Fibroblast of lung (primary cell): ENCODE measurements at regions not wholly inside any gene's neighbourhood (a gene's known extent, or its start where the extent isn't known, plus 50 kb on each side); places are given as distances from the start of the nearest gene placed in this dataset.
A peak's percentile ranks its signal among the peaks of the same experiment; 100 is the strongest.

Source experiments
- DNase-seq, 2 donors: peaks; one replicate each; pipeline versions ENCODE4 v3.0.0 to v3.0.0-alpha.2; 2010; ENCODE audit warnings: low read depth in 2 of 2
- H2AFZ ChIP-seq: 2 replicates; pipeline ENCODE4 v1.5.1; 2012; ENCODE audit warnings: low read length, control low read depth, inconsistent platforms
- H3K27ac ChIP-seq: 2 replicates; pipeline ENCODE4 v1.5.1; 2011; ENCODE audit warnings: low read length, control low read depth; ENCODE audit not compliant: insufficient read depth
- H3K27me3 ChIP-seq: 2 replicates; pipeline ENCODE4 v1.5.1; 2011; ENCODE audit warnings: mild to moderate bottlenecking, low read length; ENCODE audit not compliant: control insufficient read depth, insufficient read depth
- H3K36me3 ChIP-seq: 2 replicates; pipeline ENCODE4 v1.5.1; 2011; ENCODE audit warnings: low read length; ENCODE audit not compliant: control insufficient read depth, insufficient read depth
- H3K4me1 ChIP-seq: 2 replicates; pipeline ENCODE4 v1.5.1; 2011; ENCODE audit warnings: low read length; ENCODE audit not compliant: control insufficient read depth, insufficient read depth; ENCODE audit errors: extremely low read depth
- H3K4me2 ChIP-seq: 2 replicates; pipeline ENCODE4 v1.5.1; 2011; ENCODE audit warnings: low read length, control low read depth; ENCODE audit not compliant: insufficient read depth; ENCODE audit errors: extremely low read depth
- H3K4me3 ChIP-seq, 4 experiments: fragments of 200-600 bp in 1 of 4; sonication (generic) in 1 of 4; replicated peaks in 1 of 4; 2 replicates each; pipeline ENCODE4 v1.5.1; 2011 to 2016; ENCODE audit warnings: low read length in 4 of 4, low read depth in 3 of 4, mild to moderate bottlenecking in 3 of 4, control low read depth in 2 of 4, inconsistent platforms in 1 of 4, mixed read lengths in 1 of 4; ENCODE audit not compliant: insufficient read depth in 1 of 4; ENCODE audit errors: control extremely low read depth in 1 of 4
- H3K79me2 ChIP-seq: 2 replicates; pipeline ENCODE4 v1.5.1; 2012; ENCODE audit warnings: mild to moderate bottlenecking, low read length, inconsistent platforms; ENCODE audit not compliant: control insufficient read depth, insufficient read depth
- H3K9ac ChIP-seq: 2 replicates; pipeline ENCODE4 v1.5.1; 2011; ENCODE audit warnings: mild to moderate bottlenecking, low read length, control low read depth; ENCODE audit not compliant: insufficient read depth
- H3K9me3 ChIP-seq: 2 replicates; pipeline ENCODE4 v1.5.1; 2012; ENCODE audit warnings: low read depth, low read length; ENCODE audit not compliant: control insufficient read depth, insufficient read depth
- H4K20me1 ChIP-seq: 2 replicates; pipeline ENCODE4 v1.5.1; 2011; ENCODE audit warnings: low read length; ENCODE audit not compliant: control insufficient read depth, insufficient read depth; ENCODE audit errors: extremely low read depth
- CTCF ChIP-seq, 2 donors: IDR thresholded peaks in 1 of 2; conservative IDR thresholded peaks in 1 of 2; 1 replicate in 1 of 2; 2 replicates in 1 of 2; pipeline ENCODE4 v1.5.1; 2011 to 2012; ENCODE audit warnings: low read length in 2 of 2, control low read depth in 1 of 2, inconsistent platforms in 1 of 2, low read depth in 1 of 2, mild to moderate bottlenecking in 1 of 2
- EZH2 ChIP-seq: IDR thresholded peaks from 2 replicates; pipeline ENCODE4 v1.5.1; 2012; ENCODE audit warnings: low read length, control low read depth, mild to moderate bottlenecking; ENCODE audit errors: missing control alignments

GRCh38 chr3:107907996-107908395 lies 182.8 kb downstream of the CD47 start:
- Histone ChIP-seq H4K20me1 (no peaks in the 10 kb centered on the region), H3K4me2 (no peak overlapping the region), H3K4me3 (no peak overlapping the region), H3K27ac (no peak overlapping the region), H3K4me1 (no peaks in the 10 kb centered on the region), H3K36me3 (no peaks in the 10 kb centered on the region), H3K9me3 (no peaks in the 10 kb centered on the region), H3K9ac (no peak overlapping the region), H2AFZ (no peak overlapping the region), H3K27me3 (no peaks in the 10 kb centered on the region), H3K79me2 (no peaks in the 10 kb centered on the region)
- TF ChIP-seq CTCF (conservative IDR thresholded peaks at IDR 0.05 in 1 of 2, IDR thresholded peaks at IDR 0.05 in 1 of 2; ENCODE audit: low read depth in 1 of 2, low read length in 2 of 2) (no peak), EZH2 (no peak)
- DNase-seq: no peak

GRCh38 chr3:107904536-107905066 lies 186.2 kb downstream of the CD47 start:
- Histone ChIP-seq H4K20me1 (no peaks in the 10 kb centered on the region), H3K4me2 (peak overlapping the region; percentile 30), H3K36me3 (no peaks in the 10 kb centered on the region), H3K27ac (no peak overlapping the region), H2AFZ (peak overlapping the region; percentile 60), H3K9ac (no peak overlapping the region), H3K9me3 (no peaks in the 10 kb centered on the region), H3K4me1 (no peaks in the 10 kb centered on the region), H3K79me2 (no peaks in the 10 kb centered on the region), H3K4me3 (no peak overlapping the region), H3K27me3 (no peaks in the 10 kb centered on the region)
- peak in 1 of 2 donors; percentile 15 for DNase-seq
- TF ChIP-seq EZH2 (no peak), CTCF (conservative IDR thresholded peaks at IDR 0.05 in 1 of 2, IDR thresholded peaks at IDR 0.05 in 1 of 2; ENCODE audit: low read depth in 1 of 2, low read length in 2 of 2) (no peak)

- Histone ChIP-seq H3K27ac (no peak overlapping the region), H3K9ac (no peak overlapping the region), H3K79me2 (no peaks in the 10 kb centered on the region), H4K20me1 (no peaks in the 10 kb centered on the region), H2AFZ (no peak overlapping the region), H3K4me1 (no peaks in the 10 kb centered on the region), H3K4me2 (no peak overlapping the region), H3K9me3 (no peaks in the 10 kb centered on the region), H3K4me3 (no peak overlapping the region), H3K27me3 (no peaks in the 10 kb centered on the region), H3K36me3 (no peaks in the 10 kb centered on the region)
- no peak for TF ChIP-seq CTCF (conservative IDR thresholded peaks at IDR 0.05 in 1 of 2, IDR thresholded peaks at IDR 0.05 in 1 of 2; ENCODE audit: low read depth in 1 of 2, low read length in 2 of 2)
- TF ChIP-seq EZH2: no peak
- DNase-seq: peak; percentile 17 to 60
Measured at GRCh38 chr3:107899990-107900651, 190.7 kb downstream of the CD47 start.
